ENCODE measurements at regions not wholly inside any gene's neighbourhood (a gene's known extent, or its start where the extent isn't known, plus 50 kb on each side); places are given as distances from the start of the nearest gene placed in this dataset.

DNA sequence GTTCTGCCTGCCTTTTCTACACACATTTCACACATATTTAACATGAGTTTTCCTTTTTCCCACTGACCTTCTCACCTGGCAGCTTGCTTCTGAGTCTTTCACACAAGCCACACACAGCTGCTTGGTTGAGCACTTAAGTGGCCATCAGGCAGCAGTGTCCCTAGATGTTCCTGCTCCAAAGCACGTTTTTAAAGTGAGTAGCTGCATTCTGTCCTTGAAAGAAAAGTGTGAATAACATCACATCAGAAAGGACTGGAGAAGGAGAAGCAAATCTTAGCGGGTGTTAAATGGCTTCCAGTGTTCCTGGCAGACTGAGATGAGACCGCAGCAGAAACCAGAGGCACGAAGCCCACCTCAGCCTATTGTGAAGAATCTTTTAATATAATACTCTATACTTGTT is 209.2 kb upstream of the IRX4 start:
- TF ChIP-seq POLR2A (IDR thresholded peaks at IDR 0.05; ENCODE audit: low read length): no peak
- TF ChIP-seq GATA1 (IDR thresholded peaks at IDR 0.05; ENCODE audit: low read depth, low read length): no peak
